ENCODE measurements at regions not wholly inside any gene's neighbourhood (a gene's known extent, or its start where the extent isn't known, plus 50 kb on each side); places are given as distances from the start of the nearest gene placed in this dataset.

GRCh38 chr3:130242850-130243569 lies 102.5 kb upstream of the COL6A5 start:
- H3K4me3 ChIP-seq (ENCODE audit: control insufficient read depth, low read depth, low read length) = no peak overlapping the region
- no peak for DNase-seq (ENCODE audit: low read depth)
- peak; percentile 5 for TF ChIP-seq CTCF (IDR thresholded peaks at IDR 0.05; ENCODE audit: control insufficient read depth, insufficient read depth, low read depth, low read length, missing control alignments)

- no peak overlapping the region for H3K4me3 ChIP-seq (ENCODE audit: control insufficient read depth, low read depth, low read length)
- no peak for TF ChIP-seq CTCF (IDR thresholded peaks at IDR 0.05; ENCODE audit: control insufficient read depth, insufficient read depth, low read depth, low read length, missing control alignments)
- no peak for DNase-seq (ENCODE audit: low read depth)
Measured at GRCh38 chr3:130243808-130244207, 101.7 kb upstream of the COL6A5 start.

- no peak for TF ChIP-seq CTCF (IDR thresholded peaks at IDR 0.05; ENCODE audit: control insufficient read depth, insufficient read depth, low read depth, low read length, missing control alignments)
Measured at GRCh38 chr3:130250982-130251381, 94.5 kb upstream of the COL6A5 start.

GRCh38 chr3:130255442-130255841 lies 90.0 kb upstream of the COL6A5 start:
- H3K4me3 ChIP-seq (ENCODE audit: control insufficient read depth, low read depth, low read length) = no peak overlapping the region
- no peak for TF ChIP-seq CTCF (IDR thresholded peaks at IDR 0.05; ENCODE audit: control insufficient read depth, insufficient read depth, low read depth, low read length, missing control alignments)
- DNase-seq (ENCODE audit: low read depth) = no peak

More at GRCh38 chr3:130250982-130251381, 94.5 kb upstream of the COL6A5 start:
- DNase-seq (ENCODE audit: low read depth) = no peak
- H3K4me3 ChIP-seq (ENCODE audit: control insufficient read depth, low read depth, low read length) = no peak overlapping the region

- no peak for TF ChIP-seq CTCF (IDR thresholded peaks at IDR 0.05; ENCODE audit: control insufficient read depth, insufficient read depth, low read depth, low read length, missing control alignments)
- no peak for DNase-seq (ENCODE audit: low read depth)
- no peak overlapping the region for H3K4me3 ChIP-seq (ENCODE audit: control insufficient read depth, low read depth, low read length)
Measured at GRCh38 chr3:130256821-130257340, 88.6 kb upstream of the COL6A5 start.

GRCh38 chr3:130258532-130258952 lies 86.9 kb upstream of the COL6A5 start:
- peak; percentile 5 for DNase-seq (ENCODE audit: low read depth)
- no peak for TF ChIP-seq CTCF (IDR thresholded peaks at IDR 0.05; ENCODE audit: control insufficient read depth, insufficient read depth, low read depth, low read length, missing control alignments)
- H3K4me3 ChIP-seq (ENCODE audit: control insufficient read depth, low read depth, low read length) = no peak overlapping the region
